Right lobe of liver (tissue), 4 donors: ENCODE measurements at regions not wholly inside any gene's neighbourhood (a gene's known extent, or its start where the extent isn't known, plus 50 kb on each side); places are given as distances from the start of the nearest gene placed in this dataset.

Source experiments
- POLR2A ChIP-seq: fragments of 450-650 bp; IDR thresholded peaks from one replicate; pipeline ENCODE4 v1.6.1; 2017; ENCODE audit warnings: antibody characterized with exemption, mild to moderate bottlenecking
- TF ChIP-seq, protein P1 (sequence below), 4 donors: fragments of 200-600 bp in 3 of 4; fragments of 450-650 bp in 1 of 4; IDR thresholded peaks; one replicate each; pipeline versions ENCODE4 v1.5.1 to v1.8.0; 2016 to 2022; ENCODE audit warnings: antibody characterized with exemption in 4 of 4, mild to moderate bottlenecking in 2 of 4
- donor health status: DM: no; HTN: no; CAD: no.
- donor health status: DM: no; HTN: no; CAD: no.
- donor health status: DM: no; HTN: yes; CAD: no.

GRCh38 chr7:86301301-86301700 is 342.4 kb upstream of the GRM3 start:
- TF ChIP-seq, protein P1, sequence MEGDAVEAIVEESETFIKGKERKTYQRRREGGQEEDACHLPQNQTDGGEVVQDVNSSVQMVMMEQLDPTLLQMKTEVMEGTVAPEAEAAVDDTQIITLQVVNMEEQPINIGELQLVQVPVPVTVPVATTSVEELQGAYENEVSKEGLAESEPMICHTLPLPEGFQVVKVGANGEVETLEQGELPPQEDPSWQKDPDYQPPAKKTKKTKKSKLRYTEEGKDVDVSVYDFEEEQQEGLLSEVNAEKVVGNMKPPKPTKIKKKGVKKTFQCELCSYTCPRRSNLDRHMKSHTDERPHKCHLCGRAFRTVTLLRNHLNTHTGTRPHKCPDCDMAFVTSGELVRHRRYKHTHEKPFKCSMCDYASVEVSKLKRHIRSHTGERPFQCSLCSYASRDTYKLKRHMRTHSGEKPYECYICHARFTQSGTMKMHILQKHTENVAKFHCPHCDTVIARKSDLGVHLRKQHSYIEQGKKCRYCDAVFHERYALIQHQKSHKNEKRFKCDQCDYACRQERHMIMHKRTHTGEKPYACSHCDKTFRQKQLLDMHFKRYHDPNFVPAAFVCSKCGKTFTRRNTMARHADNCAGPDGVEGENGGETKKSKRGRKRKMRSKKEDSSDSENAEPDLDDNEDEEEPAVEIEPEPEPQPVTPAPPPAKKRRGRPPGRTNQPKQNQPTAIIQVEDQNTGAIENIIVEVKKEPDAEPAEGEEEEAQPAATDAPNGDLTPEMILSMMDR (IDR thresholded peaks at IDR 0.05) = no peak
- no peak for TF ChIP-seq POLR2A
